MV-4-11 (cell line): ENCODE measurements at regions not wholly inside any gene's neighbourhood (a gene's known extent, or its start where the extent isn't known, plus 50 kb on each side); places are given as distances from the start of the nearest gene placed in this dataset.

ENCODE experiments used
- DNase-seq: peaks from one replicate; lab custom pipeline; 2025; lab: John Stamatoyannopoulos, UW

GRCh38 chr17:77458202-77459017, 317.6 kb downstream of the SEC14L1 start:
- no peak for DNase-seq

GRCh38 chr17:77459018-77459755, 318.4 kb downstream of the SEC14L1 start:
- DNase-seq = no peak

- DNase-seq = peak; percentile 77
These were observed 319.8 kb downstream of the SEC14L1 start for GRCh38 chr17:77460514-77461046.

GRCh38 chr17:77461277-77462057, 320.7 kb downstream of the SEC14L1 start:
- no peak for DNase-seq

- DNase-seq = peak; percentile 44
These were observed 321.3 kb downstream of the SEC14L1 start for GRCh38 chr17:77462090-77462489.

- DNase-seq = no peak
These were observed 322.1 kb downstream of the SEC14L1 start for GRCh38 chr17:77462553-77463497.

- DNase-seq = no peak
These were observed 324.2 kb downstream of the SEC14L1 start for GRCh38 chr17:77464988-77465357.

- DNase-seq = peak; percentile 98
These were observed 324.7 kb downstream of the SEC14L1 start for GRCh38 chr17:77465358-77466041.

GRCh38 chr17:77466140-77466539, 325.4 kb downstream of the SEC14L1 start:
- no peak for DNase-seq

GRCh38 chr17:77466596-77467223, 325.9 kb downstream of the SEC14L1 start:
- no peak for DNase-seq

GRCh38 chr17:77467521-77467920, 326.8 kb downstream of the SEC14L1 start:
- no peak for DNase-seq

GRCh38 chr17:77468897-77469296, 328.1 kb downstream of the SEC14L1 start:
- DNase-seq = no peak

- no peak for DNase-seq
These were observed 329.6 kb downstream of the SEC14L1 start for GRCh38 chr17:77470330-77470786.

- DNase-seq = no peak
These were observed 330.3 kb downstream of the SEC14L1 start for GRCh38 chr17:77470800-77471733.

- DNase-seq = peak; percentile 44
These were observed 331.3 kb downstream of the SEC14L1 start for GRCh38 chr17:77471984-77472461.

GRCh38 chr17:77472468-77473310, 331.9 kb downstream of the SEC14L1 start:
- DNase-seq = peak; percentile 27

- DNase-seq = no peak
These were observed 333.0 kb downstream of the SEC14L1 start for GRCh38 chr17:77473615-77474226.
